Panc1 (cell line): ENCODE measurements at regions not wholly inside any gene's neighbourhood (a gene's known extent, or its start where the extent isn't known, plus 50 kb on each side); places are given as distances from the start of the nearest gene placed in this dataset.

Experiments
- ATAC-seq: fragments of 200-7000 bp; cut with Tn5 transposase; 2 replicates; pipeline ENCODE4 v1.9.1; 2020; ENCODE audit warnings: mild to moderate bottlenecking, moderate library complexity
- BruUV-seq: library from RNA; stranded (reverse); fragments of 400-500 nt; replicated peaks from 2 replicates; lab custom pipeline; 2021; lab: Mats Ljungman, UMichigan
- CTCF ChIA-PET: fragments of 300-600 bp; sonication (Branson Sonifier 250); formaldehyde crosslinking; loops from one replicate; lab custom pipeline; 2022; ENCODE audit warnings: antibody characterized with exemption; lab: Charles Lee
- POLR2A ChIA-PET: fragments of 300-600 bp; sonication (Branson Sonifier 250); formaldehyde crosslinking; loops from one replicate; lab custom pipeline; 2022; ENCODE audit warnings: antibody characterized with exemption; lab: Charles Lee
- DNase-seq: peaks from one replicate; pipeline ENCODE4 v3.0.0-alpha.2; 2010; ENCODE audit warnings: low read depth, low spot score
- H3K27ac ChIP-seq: 2 replicates; pipeline ENCODE4 v1.5.1; 2011; ENCODE audit warnings: mild to moderate bottlenecking, low read length, inconsistent platforms
- H3K27me3 ChIP-seq: fragments of 200-500 bp; sonication (Bioruptor generic); 2 replicates; pipeline ENCODE4 v1.6.0; 2014; ENCODE audit warnings: low read length, inconsistent platforms; ENCODE audit not compliant: control insufficient read depth, insufficient read depth
- H3K36me3 ChIP-seq: fragments of 200-500 bp; sonication (Bioruptor generic); 2 replicates; pipeline ENCODE4 v1.5.1; 2014; ENCODE audit warnings: inconsistent platforms, mild to moderate bottlenecking, low read length, moderate library complexity; ENCODE audit not compliant: control insufficient read depth, insufficient read depth
- H3K4me1 ChIP-seq: 2 replicates; pipeline ENCODE4 v1.5.1; 2011; ENCODE audit warnings: inconsistent platforms, mild to moderate bottlenecking, low read length, moderate library complexity; ENCODE audit not compliant: control insufficient read depth, insufficient read depth
- H3K4me3 ChIP-seq, 2 experiments: 2 replicates each; pipeline ENCODE4 v1.5.1; 2011 to 2012; ENCODE audit warnings: low read depth in 2 of 2, low read length in 2 of 2, mild to moderate bottlenecking in 2 of 2, inconsistent platforms in 1 of 2, moderate library complexity in 1 of 2
- H3K9me3 ChIP-seq: fragments of 200-500 bp; sonication (Bioruptor generic); 2 replicates; pipeline ENCODE4 v1.5.1; 2014; ENCODE audit warnings: low read depth, mild to moderate bottlenecking, inconsistent platforms, low read length, moderate library complexity; ENCODE audit not compliant: control insufficient read depth, insufficient read depth
- POLR2AphosphoS5 ChIP-seq: IDR thresholded peaks from 2 replicates; pipeline ENCODE4 v1.6.1; 2012; ENCODE audit warnings: mild to moderate bottlenecking, low read depth, low read length, moderate library complexity
- SIN3A ChIP-seq: IDR thresholded peaks from 2 replicates; pipeline ENCODE4 v1.6.1; 2012; ENCODE audit warnings: low read depth, mild to moderate bottlenecking, low read length, moderate library complexity, borderline replicate concordance; ENCODE audit not compliant: insufficient read depth
- TCF7L2 ChIP-seq: IDR thresholded peaks from 2 replicates; pipeline ENCODE4 v1.6.1; 2011; ENCODE audit warnings: mild to moderate bottlenecking, low read depth, low read length, inconsistent platforms
- in situ Hi-C: cut with HindIII; loops from 2 replicates; pipeline ENCODE4 v1.10.0; 2016; ENCODE audit warnings: low sequenced_read_pairs, low pct_unique_long_range_greater_than_20kb
- intact Hi-C: fragments of 100-400 bp; cut with micrococcal nuclease; formaldehyde crosslinking; loops from one replicate; pipeline ENCODE4 v1.10.0; 2022; ENCODE audit not compliant: unreplicated experiment
- TF ChIP-seq, protein P1 (sequence below): fragments of 450-650 bp; IDR thresholded peaks from 2 replicates; pipeline ENCODE4 v1.5.1; 2017; ENCODE audit warnings: mild to moderate bottlenecking
- TF ChIP-seq, protein P2 (sequence below), 2 experiments: IDR thresholded peaks; 2 replicates each; pipeline ENCODE4 v1.6.1; 2011 to 2012; ENCODE audit warnings: low read depth in 2 of 2, control low read depth in 1 of 2, low read length in 1 of 2, mild to moderate bottlenecking in 1 of 2, moderate library complexity in 1 of 2; ENCODE audit not compliant: insufficient read depth in 1 of 2

DNA sequence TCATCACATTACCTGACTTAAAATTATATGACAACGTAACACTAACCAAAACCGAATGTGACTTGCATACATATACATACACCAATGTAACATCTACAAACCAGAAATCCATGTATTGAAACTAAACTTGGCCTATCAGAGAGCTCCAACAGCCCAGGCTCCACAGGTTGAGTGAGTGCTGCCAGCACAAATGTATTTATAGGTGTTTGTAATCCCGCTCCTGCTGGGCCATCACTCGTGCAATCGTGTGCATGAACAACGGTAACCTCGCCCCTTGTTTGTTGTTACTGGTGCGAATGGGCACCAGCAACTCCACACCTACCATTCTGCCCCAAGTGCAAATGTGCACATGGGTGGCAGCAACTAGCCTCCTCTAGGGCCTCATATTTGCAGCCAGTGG, 165.7 kb upstream of the XIST start:
- DNase-seq (no peak), ATAC-seq (no peak)
- no peak overlapping the region for H3K4me3 ChIP-seq
- H3K27ac ChIP-seq, result no peak overlapping the region
- BruUV-seq, result no TSS peak
- H3K9me3 ChIP-seq, result no peaks in the 10 kb centered on the region
- POLR2A ChIA-PET, result no interaction called here
- TF ChIP-seq, protein P1, sequence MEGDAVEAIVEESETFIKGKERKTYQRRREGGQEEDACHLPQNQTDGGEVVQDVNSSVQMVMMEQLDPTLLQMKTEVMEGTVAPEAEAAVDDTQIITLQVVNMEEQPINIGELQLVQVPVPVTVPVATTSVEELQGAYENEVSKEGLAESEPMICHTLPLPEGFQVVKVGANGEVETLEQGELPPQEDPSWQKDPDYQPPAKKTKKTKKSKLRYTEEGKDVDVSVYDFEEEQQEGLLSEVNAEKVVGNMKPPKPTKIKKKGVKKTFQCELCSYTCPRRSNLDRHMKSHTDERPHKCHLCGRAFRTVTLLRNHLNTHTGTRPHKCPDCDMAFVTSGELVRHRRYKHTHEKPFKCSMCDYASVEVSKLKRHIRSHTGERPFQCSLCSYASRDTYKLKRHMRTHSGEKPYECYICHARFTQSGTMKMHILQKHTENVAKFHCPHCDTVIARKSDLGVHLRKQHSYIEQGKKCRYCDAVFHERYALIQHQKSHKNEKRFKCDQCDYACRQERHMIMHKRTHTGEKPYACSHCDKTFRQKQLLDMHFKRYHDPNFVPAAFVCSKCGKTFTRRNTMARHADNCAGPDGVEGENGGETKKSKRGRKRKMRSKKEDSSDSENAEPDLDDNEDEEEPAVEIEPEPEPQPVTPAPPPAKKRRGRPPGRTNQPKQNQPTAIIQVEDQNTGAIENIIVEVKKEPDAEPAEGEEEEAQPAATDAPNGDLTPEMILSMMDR, result no peak
- TF ChIP-seq TCF7L2 (no peak), SIN3A (no peak), POLR2AphosphoS5 (no peak)
- TF ChIP-seq, protein P2, sequence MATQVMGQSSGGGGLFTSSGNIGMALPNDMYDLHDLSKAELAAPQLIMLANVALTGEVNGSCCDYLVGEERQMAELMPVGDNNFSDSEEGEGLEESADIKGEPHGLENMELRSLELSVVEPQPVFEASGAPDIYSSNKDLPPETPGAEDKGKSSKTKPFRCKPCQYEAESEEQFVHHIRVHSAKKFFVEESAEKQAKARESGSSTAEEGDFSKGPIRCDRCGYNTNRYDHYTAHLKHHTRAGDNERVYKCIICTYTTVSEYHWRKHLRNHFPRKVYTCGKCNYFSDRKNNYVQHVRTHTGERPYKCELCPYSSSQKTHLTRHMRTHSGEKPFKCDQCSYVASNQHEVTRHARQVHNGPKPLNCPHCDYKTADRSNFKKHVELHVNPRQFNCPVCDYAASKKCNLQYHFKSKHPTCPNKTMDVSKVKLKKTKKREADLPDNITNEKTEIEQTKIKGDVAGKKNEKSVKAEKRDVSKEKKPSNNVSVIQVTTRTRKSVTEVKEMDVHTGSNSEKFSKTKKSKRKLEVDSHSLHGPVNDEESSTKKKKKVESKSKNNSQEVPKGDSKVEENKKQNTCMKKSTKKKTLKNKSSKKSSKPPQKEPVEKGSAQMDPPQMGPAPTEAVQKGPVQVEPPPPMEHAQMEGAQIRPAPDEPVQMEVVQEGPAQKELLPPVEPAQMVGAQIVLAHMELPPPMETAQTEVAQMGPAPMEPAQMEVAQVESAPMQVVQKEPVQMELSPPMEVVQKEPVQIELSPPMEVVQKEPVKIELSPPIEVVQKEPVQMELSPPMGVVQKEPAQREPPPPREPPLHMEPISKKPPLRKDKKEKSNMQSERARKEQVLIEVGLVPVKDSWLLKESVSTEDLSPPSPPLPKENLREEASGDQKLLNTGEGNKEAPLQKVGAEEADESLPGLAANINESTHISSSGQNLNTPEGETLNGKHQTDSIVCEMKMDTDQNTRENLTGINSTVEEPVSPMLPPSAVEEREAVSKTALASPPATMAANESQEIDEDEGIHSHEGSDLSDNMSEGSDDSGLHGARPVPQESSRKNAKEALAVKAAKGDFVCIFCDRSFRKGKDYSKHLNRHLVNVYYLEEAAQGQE (IDR thresholded peaks at IDR 0.05; ENCODE audit: insufficient read depth in 1 of 2, low read depth in 2 of 2, low read length in 1 of 2), result no peak
- CTCF ChIA-PET, result no interaction called here
- in situ Hi-C loops (no loop called here), intact Hi-C loops (loop anchor here (5.0 kb wide), 1 partner anchor 114 kb away; no protein-coding TSS in a partner anchor)
- H3K27me3 ChIP-seq, result no peaks in the 10 kb centered on the region
- H3K36me3 ChIP-seq, result no peaks in the 10 kb centered on the region
- H3K4me1 ChIP-seq, result no peaks in the 10 kb centered on the region

DNA sequence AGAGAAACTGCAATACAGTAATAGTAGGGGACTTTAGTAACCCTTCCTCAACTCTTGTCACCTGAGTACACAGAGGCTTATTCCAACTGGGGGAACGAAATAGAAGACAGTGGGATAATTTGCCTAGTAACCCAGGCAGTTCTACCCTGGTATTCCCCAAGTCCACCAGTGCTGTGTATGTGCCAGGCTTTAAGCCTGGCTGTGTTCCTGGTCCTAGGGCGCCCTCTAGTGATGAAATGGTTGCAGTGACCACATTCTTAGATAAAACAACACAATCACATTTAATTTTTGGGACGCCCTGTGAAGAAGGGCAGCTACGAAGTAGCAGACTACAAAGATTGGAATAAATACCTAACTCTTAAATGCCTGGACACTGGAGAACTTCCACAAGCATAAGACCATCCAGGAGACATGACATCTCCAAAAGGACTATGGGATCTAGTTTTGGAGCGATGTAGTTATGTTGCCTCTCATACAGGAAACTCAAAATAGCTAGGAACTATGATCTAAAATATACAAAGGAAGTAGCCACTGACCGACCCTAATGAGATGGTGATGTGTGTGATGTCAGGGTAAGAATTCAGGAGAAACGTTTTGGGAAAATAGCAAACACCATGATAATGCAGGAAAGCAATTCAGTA, 163.0 kb upstream of the XIST start:
- intact Hi-C loops, result loop anchor here (1.0 to 5.0 kb wide), 2 partner anchors 117 to 160 kb away; no protein-coding TSS in a partner anchor
- CTCF ChIA-PET, result no interaction called here
- in situ Hi-C loops, result no loop called here
- POLR2A ChIA-PET, result no interaction called here
- Histone ChIP-seq H3K9me3 (no peaks in the 10 kb centered on the region), H3K36me3 (no peaks in the 10 kb centered on the region), H3K4me1 (no peaks in the 10 kb centered on the region), H3K4me3 (no peak overlapping the region), H3K27ac (no peak overlapping the region), H3K27me3 (no peaks in the 10 kb centered on the region)
- no TSS peak for BruUV-seq
- ATAC-seq (peak; percentile 96), DNase-seq (peak; percentile 53)
- TF ChIP-seq, protein P1, result peak; percentile 85
- TF ChIP-seq SIN3A (no peak), POLR2AphosphoS5 (0 out of 2 replicates have a peak, but pooled peaks have one; percentile 23), TCF7L2 (no peak)
